NCI-H446 treated with DMSO at 0.1 percent for 48 hours (cell line): ENCODE measurements at regions not wholly inside any gene's neighbourhood (a gene's known extent, or its start where the extent isn't known, plus 50 kb on each side); places are given as distances from the start of the nearest gene placed in this dataset.

Experiments used
- DNase-seq: peaks from one replicate; lab custom pipeline; 2025; lab: John Stamatoyannopoulos, UW

DNA sequence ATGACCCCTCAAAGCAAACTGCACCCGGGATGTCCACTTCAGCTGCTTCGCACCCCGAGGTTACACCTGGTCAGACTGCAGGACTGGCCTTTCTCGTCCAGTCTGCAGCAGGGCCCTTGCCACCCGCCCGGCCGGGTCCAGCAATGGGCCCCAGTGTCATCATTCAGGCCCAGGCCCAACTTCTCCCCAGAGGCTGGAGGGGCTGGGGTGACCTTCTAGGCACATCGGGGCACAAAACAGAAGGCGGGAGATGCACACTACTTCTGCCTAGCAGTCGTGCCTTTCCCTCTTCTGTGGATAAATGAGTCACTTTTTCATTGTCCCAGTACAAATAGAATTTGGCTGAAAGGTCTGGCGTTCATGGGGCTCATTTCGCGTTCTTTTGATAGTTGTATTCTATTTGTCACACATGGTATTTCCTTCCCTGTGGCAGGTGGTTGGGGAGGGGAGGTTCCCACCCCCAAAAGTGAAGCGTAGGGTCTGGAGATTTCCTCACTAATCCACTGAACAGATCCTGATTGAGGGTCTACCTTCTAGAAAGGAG, 56.9 kb upstream of the ID2 start:
- DNase-seq, result no peak

DNA sequence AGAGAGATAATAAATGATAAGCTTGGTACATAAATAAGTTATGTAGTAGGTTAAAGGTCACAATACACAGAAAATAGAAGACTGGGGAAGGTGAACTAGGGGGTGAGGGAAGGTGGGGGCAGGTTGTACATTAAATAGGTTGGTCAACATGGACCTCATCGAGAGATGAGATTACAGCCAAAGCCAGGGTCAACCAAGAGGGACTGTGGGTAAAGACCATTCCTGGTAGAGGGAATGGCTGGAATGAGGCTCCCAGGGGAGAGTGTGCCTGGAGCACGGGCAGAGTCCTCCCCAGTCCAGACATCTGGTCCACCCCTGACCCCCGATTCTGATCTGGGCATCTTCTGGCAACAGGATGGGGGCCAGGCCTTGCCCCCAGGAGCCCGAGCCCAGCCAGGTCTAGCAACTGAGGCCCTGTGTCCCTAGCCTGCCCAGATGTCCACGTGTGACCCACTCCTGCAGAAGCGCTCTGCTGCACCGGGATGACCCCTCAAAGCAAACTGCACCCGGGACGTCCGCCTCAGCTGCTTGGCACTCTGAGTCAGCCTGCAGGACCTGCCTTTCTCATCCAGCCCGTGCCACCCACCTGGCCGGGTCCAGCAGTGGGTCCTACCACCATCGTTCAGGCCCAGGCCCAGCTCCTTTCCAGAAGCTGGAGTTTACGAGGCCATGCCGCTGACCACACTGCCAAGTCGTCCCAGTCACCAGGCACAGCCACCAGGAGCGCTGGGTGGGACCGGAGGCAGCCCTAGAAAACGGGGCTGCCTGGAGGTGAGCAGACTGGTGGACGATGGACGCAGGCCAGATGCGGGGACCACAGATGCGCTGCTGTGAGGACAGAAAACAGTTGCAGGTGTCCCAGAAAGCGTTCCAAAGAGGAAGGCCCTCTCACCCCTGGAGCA, 56.2 kb upstream of the ID2 start:
- DNase-seq, result no peak

DNA sequence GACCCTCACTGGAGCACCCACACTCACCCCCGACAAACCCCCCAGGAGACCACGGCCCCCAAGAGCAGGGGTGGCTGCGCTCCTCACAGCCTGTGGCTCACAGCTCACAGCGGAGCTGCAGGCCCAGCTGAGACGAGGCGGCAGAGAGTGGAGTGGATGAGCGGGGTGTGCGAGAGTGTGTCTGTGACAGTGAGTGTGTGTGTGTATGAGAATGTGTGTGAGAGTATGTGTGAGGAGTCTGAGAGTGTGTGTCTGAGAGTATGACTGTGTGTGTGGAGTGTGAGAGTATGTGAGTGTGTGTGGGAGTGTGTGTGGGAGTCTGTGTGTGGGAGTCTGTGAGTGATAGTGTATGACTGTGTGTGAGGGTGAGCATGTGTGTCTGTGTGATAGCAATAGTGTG, 55.3 kb upstream of the ID2 start:
- no peak for DNase-seq

DNA sequence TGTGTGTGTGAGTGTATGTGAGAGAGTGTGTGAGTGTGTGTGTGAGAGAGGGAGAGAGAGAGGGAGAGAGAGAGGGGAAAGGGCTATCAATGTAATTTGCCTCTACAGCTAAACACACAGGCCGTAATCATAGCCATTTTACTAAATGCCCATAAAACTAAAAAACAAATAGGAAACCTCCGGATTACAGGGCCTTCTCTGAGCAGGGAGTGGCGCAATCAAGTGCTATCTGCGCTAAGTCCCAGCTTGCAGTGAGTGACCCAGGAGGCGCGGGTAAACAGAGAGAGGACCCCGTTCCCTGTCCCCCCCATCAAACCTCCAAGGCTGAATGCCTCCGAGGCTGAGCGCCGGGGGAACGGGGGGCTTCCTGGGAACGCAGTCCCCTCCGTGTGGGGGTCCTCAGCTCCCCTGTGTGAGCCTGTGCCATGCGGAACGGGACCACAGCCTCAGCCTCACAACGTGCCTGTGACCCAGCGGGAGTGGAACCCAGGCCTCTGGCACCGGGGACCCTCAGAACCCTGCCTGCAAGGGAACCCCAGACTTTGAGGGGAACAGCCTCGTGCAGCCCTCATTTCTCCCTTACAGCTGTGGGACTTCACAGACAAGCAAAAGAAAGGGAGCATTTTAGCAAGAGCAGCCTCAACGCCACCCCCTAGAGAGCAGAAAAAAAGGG, 54.7 kb upstream of the ID2 start:
- no peak for DNase-seq

DNA sequence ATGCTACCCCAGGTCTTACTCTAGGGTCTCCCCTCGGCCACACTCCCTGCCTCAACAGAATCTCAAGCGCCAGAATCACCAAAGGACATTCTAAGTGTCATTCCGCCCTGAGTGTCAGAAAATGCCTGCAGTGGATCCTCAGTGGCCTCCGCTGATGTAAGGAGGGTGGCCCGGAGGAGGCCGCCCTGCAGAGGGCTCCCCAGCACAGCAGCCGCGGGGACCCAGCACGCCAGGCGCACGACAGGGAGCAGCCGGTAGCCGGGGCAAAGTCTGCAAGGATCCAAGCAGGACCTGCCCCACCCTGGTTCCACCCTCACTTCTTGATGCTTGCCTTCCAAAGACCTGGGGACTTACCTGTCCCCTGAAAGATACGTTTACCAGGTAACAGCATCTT, 54.2 kb upstream of the ID2 start:
- no peak for DNase-seq

DNA sequence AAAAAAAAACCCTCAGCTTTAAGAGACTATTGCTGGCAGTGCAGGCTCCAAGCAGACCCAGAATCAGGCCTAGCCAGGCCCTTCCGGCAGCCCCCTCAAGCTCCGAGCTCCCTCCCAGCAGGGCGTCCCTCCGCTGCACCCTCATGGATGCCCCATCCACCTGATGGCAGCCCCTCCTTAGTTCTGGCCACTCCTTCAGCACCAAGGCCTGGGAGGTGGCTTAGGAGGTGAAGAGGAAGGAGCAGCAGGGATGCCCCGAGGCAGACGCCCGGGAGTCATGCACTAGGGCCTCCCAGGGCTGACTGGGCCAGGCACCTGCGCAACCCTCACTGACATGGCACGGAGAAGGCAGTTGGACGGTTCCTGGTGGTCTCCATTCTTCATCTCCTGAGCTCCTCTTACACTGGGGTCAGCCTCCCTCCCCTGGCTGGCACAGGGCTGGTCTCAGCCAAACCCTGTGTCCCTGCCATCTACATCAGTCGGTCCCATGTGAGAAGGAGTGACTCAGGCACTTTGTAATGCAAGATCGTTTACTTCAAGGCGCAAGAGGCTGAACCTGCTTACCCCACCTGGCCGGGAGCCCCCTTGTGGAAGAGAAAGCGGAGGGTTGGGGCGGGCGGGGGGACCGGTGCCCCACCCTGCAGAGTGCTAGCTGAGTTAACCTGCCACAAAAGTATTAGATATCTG, 53.5 kb upstream of the ID2 start:
- DNase-seq, result no peak

DNA sequence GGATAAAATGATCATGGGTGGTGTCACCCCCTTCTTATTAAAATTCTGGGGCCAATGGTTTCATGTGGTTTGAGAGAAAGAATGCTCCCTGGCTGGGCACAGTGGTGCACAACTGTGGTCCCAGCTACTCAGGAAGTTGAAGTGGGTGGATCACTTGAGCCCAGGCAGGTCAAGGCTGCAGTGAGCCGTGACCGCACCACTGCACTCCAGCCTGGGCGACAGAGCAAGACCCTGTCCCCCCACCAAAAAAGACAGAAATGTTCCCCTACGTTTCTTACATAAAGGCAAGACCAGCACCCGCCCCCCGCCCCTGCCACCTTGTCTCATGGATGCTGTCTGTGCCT, 53.0 kb upstream of the ID2 start:
- DNase-seq, result no peak

DNA sequence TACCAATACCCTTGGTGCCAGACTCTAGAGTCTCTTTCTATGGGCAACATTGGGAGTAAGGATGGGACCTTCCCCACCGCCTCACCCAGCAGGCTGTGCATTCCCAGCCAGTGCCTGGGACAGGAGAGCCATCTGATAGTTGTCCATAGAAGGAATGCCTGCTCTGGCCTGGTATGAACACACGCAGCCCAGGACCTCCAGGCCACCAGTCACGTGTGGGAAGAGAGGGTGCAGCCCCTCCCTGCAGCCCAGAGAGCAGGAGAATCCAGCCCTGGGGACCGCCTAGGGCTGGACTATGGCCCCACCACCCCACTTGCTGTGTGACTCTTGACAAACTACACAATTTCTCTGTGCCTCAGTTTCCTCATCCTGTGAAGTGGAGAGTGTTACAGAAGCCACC, 52.5 kb upstream of the ID2 start:
- no peak for DNase-seq

DNA sequence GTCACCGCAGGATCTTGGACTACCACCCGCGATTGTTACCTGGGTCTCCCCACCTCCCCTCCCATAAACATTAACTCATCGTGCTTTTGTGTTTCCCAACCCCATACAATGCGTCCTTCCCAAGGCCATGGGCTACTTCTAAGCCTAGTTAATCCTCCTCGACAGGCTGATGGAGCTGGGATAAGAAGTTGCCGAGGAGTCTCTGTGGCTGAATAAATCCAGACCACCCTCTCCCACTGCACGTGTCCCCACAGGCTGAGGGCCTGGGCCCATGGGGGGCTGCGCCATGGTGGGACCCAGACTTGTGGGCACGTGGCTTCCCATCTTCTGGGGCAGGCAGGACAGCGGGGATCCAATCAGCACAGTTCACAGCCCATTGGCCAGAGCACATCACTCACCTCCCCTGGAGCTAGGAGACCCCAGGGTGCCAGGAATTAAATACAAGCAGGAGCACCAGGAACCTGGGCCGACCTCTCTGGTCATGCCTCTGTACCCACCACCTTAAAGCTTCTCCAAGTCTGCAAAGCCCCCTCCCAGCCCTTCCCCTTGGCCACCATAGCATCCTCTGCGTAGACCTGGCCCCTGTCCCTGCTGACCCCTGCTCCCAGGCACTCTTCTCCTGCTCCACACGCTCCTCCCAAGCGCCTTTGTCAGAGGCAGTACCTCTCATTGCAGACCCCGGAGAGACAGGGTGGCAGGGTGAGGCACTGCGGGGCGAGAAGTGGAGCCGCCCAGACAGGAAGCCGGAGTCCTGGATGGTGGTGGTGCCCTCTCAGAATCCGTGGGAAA, 51.0 kb upstream of the ID2 start:
- DNase-seq, result no peak

DNA sequence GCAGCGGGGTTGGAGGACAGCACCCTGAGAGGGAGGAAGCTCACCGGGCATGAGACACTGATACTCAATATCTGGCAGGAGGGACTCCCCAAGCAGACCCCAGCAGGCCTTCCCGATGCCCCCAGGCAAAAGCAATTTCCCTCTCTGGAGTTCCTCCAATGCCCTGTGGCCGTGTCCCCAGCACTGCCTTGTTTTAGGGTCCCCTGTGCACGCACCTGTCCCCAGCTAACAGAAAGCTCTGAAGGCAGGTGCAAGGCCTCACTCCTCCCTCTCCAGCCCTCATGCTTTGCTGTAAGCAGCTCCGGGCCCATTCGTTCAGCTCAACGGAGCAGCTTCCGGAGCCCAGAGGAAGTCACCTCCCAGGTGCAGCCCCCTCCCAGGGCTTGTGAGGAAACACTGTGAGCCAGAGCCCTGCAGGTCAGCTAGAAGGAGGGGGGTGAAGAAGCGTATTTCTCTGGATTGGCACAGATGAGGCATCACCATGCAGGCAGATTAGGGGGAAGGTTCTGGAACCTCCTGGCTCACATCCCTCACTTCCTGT, 50.3 kb upstream of the ID2 start:
- no peak for DNase-seq
